A673 (cell line): ENCODE measurements at regions not wholly inside any gene's neighbourhood (a gene's known extent, or its start where the extent isn't known, plus 50 kb on each side); places are given as distances from the start of the nearest gene placed in this dataset.
"Not testable (repeated sequence)": the region's sequence is repeated elsewhere in the genome, so short reads cannot be mapped to it uniquely, and the experiment has no call there.

Source experiments
- BruUV-seq: library from RNA; stranded (reverse); fragments of 400-500 nt; replicated peaks from 2 replicates; lab custom pipeline; 2021; lab: Mats Ljungman, UMichigan
- CTCF ChIA-PET: fragments of 300-600 bp; sonication (Branson Sonifier 250); formaldehyde crosslinking; loops from one replicate; lab custom pipeline; 2022; ENCODE audit warnings: antibody characterized with exemption; lab: Charles Lee
- POLR2A ChIA-PET: fragments of 300-600 bp; sonication (Branson Sonifier 250); formaldehyde crosslinking; loops from one replicate; lab custom pipeline; 2022; ENCODE audit warnings: antibody characterized with exemption; ENCODE audit not compliant: low non-redundant PET; lab: Charles Lee
- DNase-seq: peaks from one replicate; pipeline ENCODE4 v3.0.0-alpha.2; 2015; ENCODE audit warnings: low spot score
- H3K27ac ChIP-seq: fragments of 200-600 bp; sonication (generic); 2 replicates; pipeline ENCODE4 v1.5.1; 2016; ENCODE audit warnings: mixed run types, low read depth, mild to moderate bottlenecking, mixed read lengths, antibody characterized with exemption, low read length; ENCODE audit not compliant: poor library complexity, severe bottlenecking
- H3K27me3 ChIP-seq: fragments of 200-600 bp; sonication (generic); replicated peaks from 2 replicates; pipeline ENCODE4 v1.6.1; 2017; ENCODE audit warnings: mixed run types, low read depth, mild to moderate bottlenecking, mixed read lengths, antibody characterized with exemption, low read length; ENCODE audit not compliant: insufficient read depth, poor library complexity
- H3K36me3 ChIP-seq: fragments of 200-600 bp; sonication (generic); 2 replicates; pipeline ENCODE4 v1.6.1; 2016; ENCODE audit warnings: mixed run types, mild to moderate bottlenecking, mixed read lengths, antibody characterized with exemption, low read length; ENCODE audit not compliant: insufficient read depth, poor library complexity, severe bottlenecking
- H3K4me1 ChIP-seq: fragments of 200-600 bp; sonication (generic); 2 replicates; pipeline ENCODE4 v1.6.1; 2017; ENCODE audit warnings: mixed run types, mild to moderate bottlenecking, mixed read lengths, antibody characterized with exemption, low read length; ENCODE audit not compliant: insufficient read depth, poor library complexity, severe bottlenecking
- H3K4me3 ChIP-seq: fragments of 200-600 bp; sonication (generic); 2 replicates; pipeline ENCODE4 v1.5.1; 2016; ENCODE audit warnings: low read depth, mixed run types, mild to moderate bottlenecking, mixed read lengths, low read length; ENCODE audit not compliant: poor library complexity, severe bottlenecking
- H3K9me3 ChIP-seq: fragments of 200-600 bp; sonication (generic); 2 replicates; pipeline ENCODE4 v1.6.1; 2016; ENCODE audit warnings: mixed run types, low read depth, mild to moderate bottlenecking, mixed read lengths, antibody characterized with exemption, low read length; ENCODE audit not compliant: poor library complexity, severe bottlenecking
- EZH2 ChIP-seq: fragments of 200-600 bp; sonication (generic); IDR thresholded peaks from 2 replicates; pipeline ENCODE4 v1.6.1; 2017; ENCODE audit warnings: borderline replicate concordance, low read depth, mild to moderate bottlenecking, mixed read lengths, antibody characterized with exemption, low read length; ENCODE audit not compliant: poor library complexity, severe bottlenecking
- intact Hi-C: fragments of 100-400 bp; cut with micrococcal nuclease; formaldehyde crosslinking; loops from one replicate; pipeline ENCODE4 v1.10.0; 2022; ENCODE audit not compliant: unreplicated experiment
- TF ChIP-seq, protein P1 (sequence below): fragments of 300-800, 200-600 bp; sonication (generic); conservative IDR thresholded peaks from 2 replicates; pipeline ENCODE4 v1.5.1; 2017; ENCODE audit warnings: low read depth, mild to moderate bottlenecking, antibody characterized with exemption, low read length, moderate library complexity, mixed read lengths

DNA sequence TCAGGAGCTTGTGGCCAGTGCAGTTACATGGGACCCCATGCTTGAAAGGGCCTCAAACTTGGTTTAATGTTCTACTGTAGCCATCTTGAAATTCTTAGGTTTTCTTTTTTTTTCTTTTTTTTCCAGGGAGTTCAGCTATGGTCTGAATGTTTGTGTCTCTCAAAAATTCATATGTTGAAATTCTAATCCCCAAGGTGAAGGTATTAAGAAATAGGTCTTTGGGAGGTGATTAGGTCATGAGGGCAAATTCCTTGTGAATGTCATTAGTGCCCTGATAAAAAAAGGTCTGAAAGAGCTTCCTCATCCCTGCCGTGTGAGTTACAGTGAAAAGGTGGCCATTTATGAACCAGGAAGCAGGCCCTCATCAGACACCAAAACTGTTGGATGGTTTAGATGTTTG is 324.1 kb downstream of the C12orf75 start:
- BruUV-seq: no TSS peak
- POLR2A ChIA-PET: no interaction called here
- Histone ChIP-seq H3K27ac (no peak overlapping the region), H3K9me3 (no peaks in the 10 kb centered on the region), H3K36me3 (no peaks in the 10 kb centered on the region), H3K27me3 (no peaks in the 10 kb centered on the region), H3K4me3 (no peak overlapping the region), H3K4me1 (no peaks in the 10 kb centered on the region)
- CTCF ChIA-PET: no interaction called here
- intact Hi-C loops: no loop called here
- TF ChIP-seq EZH2: no peak
- TF ChIP-seq, protein P1, sequence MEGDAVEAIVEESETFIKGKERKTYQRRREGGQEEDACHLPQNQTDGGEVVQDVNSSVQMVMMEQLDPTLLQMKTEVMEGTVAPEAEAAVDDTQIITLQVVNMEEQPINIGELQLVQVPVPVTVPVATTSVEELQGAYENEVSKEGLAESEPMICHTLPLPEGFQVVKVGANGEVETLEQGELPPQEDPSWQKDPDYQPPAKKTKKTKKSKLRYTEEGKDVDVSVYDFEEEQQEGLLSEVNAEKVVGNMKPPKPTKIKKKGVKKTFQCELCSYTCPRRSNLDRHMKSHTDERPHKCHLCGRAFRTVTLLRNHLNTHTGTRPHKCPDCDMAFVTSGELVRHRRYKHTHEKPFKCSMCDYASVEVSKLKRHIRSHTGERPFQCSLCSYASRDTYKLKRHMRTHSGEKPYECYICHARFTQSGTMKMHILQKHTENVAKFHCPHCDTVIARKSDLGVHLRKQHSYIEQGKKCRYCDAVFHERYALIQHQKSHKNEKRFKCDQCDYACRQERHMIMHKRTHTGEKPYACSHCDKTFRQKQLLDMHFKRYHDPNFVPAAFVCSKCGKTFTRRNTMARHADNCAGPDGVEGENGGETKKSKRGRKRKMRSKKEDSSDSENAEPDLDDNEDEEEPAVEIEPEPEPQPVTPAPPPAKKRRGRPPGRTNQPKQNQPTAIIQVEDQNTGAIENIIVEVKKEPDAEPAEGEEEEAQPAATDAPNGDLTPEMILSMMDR: no peak
- no peak for DNase-seq

DNA sequence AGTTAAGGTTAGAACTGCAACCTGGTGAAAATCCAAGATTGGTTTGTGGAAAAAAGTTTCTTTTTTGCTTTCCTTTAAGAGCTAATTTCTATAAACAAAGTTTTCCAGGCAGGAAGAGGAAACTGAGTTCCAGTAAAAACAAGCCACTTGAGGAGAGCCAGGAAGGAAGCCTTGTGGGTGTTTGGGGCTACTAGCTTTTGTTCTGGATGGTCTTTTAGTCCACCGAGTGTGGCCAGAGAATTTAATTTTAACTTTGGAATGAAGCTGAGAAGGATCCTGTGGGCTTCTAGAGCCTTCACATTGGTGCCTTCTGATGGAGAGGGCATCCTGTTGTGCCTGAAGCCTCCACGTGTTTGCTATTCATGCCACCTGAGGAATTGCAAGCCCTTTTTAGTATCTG is 327.9 kb downstream of the C12orf75 start:
- Histone ChIP-seq H3K4me3 (no peak overlapping the region), H3K27ac (no peak overlapping the region), H3K36me3 (no peaks in the 10 kb centered on the region), H3K9me3 (no peaks in the 10 kb centered on the region), H3K27me3 (no peaks in the 10 kb centered on the region), H3K4me1 (no peaks in the 10 kb centered on the region)
- intact Hi-C loops: no loop called here
- TF ChIP-seq, protein P1: no peak
- ChIA-PET POLR2A (no interaction called here), CTCF (no interaction called here)
- no TSS peak for BruUV-seq
- DNase-seq: no peak

DNA sequence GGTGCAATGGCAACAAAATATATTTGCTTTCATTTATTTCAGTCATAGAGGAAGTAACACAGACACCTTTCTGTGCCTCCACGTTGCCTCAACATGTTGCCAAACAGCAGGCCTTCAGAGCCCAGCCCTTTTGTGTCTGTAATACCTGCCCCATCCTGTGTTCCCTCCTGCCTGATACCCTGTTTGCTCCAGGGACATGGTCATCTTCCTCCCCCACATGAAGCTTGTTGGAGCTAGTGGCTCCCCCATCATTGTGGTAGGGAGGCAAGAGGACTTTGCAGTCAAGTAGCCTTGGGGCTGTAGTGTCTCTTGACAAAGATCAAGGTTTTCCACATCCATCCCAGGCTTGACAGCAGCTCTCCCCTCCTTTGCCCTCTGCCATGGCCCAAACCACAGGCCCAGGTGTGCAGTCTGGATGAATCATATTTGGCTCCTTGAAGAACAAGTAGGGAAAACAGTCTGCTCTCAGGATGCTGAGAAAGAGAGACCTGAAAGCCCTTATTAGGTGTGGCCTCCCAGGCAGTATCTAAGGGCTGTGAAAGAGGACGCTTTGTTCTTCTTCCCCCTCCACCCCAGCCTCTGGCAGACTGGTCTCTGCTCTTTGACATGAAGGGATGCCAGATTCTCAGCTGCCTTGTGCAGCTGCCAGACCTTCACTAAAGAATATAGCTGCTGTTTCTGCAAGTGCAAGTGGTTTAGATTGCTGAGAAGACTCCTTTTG is 329.0 kb downstream of the C12orf75 start:
- ChIA-PET CTCF (no interaction called here), POLR2A (no interaction called here)
- no TSS peak for BruUV-seq
- Histone ChIP-seq H3K36me3 (no peaks in the 10 kb centered on the region), H3K9me3 (no peaks in the 10 kb centered on the region), H3K4me1 (no peaks in the 10 kb centered on the region), H3K27me3 (no peaks in the 10 kb centered on the region), H3K27ac (no peak overlapping the region), H3K4me3 (no peak overlapping the region)
- no peak for DNase-seq
- TF ChIP-seq, protein P1: no peak
- no peak for TF ChIP-seq EZH2
- intact Hi-C loops: no loop called here

DNA sequence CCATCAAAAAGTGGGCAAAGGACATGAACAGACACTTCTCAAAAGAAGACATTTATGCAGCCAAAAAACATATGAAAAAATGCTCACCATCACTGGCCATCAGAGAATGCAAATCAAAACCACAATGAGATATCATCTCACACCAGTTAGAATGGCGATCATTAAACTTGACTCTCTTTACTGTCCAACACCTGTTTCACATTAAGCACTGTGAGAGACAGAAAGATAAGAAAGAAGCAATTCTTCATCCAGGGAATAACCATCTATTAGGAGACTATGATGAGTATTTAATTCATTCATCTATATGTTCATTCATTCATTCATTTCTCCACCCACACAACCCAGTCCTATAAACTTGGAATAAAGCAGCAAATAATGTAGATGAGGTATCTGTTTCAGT is 334.3 kb downstream of the C12orf75 start:
- H3K36me3 ChIP-seq, H3K4me3 ChIP-seq, CTCF ChIA-PET, DNase-seq, H3K27me3 ChIP-seq, BruUV-seq, H3K4me1 ChIP-seq, POLR2A ChIA-PET, H3K27ac ChIP-seq, H3K9me3 ChIP-seq, intact Hi-C loops: not testable (repeated sequence)
